ENCODE measurements at regions not wholly inside any gene's neighbourhood (a gene's known extent, or its start where the extent isn't known, plus 50 kb on each side); places are given as distances from the start of the nearest gene placed in this dataset.
"Not testable (repeated sequence)": the region's sequence is repeated elsewhere in the genome, so short reads cannot be mapped to it uniquely, and the experiment has no call there.

GRCh38 chr1:144026022-144026421, 54.2 kb upstream of the FAM72C start:
- DNase-seq: not testable (repeated sequence)

GRCh38 chr1:144021690-144022384, 50.1 kb upstream of the FAM72C start:
- not testable (repeated sequence) for DNase-seq
